Stimulated activated CD4-positive, alpha-beta T cell treated with anti-CD3 and anti-CD28 coated beads, Interleukin-15, amount 100 ng/mL, for 24 hours (primary cell): ENCODE measurements at regions not wholly inside any gene's neighbourhood (a gene's known extent, or its start where the extent isn't known, plus 50 kb on each side); places are given as distances from the start of the nearest gene placed in this dataset.
"Not testable (repeated sequence)": the region's sequence is repeated elsewhere in the genome, so short reads cannot be mapped to it uniquely, and the experiment has no call there.

Experiments used
- DNase-seq: peaks from one replicate; pipeline ENCODE4 v3.0.0-alpha.2; 2020

DNA sequence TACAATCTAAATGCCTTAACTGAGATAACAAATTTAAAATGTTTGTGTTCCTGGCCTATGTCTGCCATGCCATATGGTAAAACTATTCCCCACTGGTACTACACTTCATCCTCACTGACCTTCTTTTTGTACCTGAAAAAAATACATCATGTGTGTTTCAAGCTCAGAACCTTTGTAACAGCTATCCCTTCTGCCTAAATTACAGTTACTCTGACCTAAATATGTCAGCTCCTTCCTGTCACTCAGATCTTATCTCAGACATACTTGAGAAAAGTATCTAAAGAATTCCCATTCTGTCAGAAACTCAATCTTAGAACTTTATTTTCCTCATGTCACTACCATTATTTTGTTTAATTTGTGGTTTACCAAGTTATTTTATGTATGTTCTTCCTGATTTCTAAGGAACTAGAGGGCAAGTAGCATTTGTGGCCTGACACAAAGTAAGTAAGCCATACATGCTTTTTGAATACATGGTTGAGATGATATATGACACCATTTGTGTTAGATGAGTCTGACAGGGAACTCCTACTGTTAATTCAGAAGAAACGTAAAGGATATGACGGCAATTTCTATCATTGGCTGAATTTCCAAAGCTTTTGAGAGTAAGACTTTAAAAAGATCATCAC, 456.5 kb upstream of the NDST3 start:
- no peak for DNase-seq

DNA sequence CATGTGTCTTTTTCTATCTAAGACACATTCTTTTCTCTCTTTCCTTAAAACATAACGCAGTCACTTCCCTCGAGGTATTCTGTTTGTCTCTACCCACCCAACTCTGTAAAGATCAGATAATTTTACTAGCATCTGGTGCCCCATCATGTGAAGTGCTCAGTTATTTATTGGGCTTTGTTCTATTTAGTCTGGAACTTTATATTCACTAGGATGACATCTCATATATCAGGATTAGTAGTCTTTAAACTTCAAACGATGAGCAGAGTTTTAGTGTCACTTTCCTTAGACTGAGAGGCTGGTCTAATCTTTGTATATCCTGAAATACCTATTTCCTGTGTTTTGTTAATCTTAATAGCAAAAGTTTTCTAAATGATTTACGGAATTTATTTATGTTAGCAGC, 445.5 kb upstream of the NDST3 start:
- DNase-seq, result no peak

DNA sequence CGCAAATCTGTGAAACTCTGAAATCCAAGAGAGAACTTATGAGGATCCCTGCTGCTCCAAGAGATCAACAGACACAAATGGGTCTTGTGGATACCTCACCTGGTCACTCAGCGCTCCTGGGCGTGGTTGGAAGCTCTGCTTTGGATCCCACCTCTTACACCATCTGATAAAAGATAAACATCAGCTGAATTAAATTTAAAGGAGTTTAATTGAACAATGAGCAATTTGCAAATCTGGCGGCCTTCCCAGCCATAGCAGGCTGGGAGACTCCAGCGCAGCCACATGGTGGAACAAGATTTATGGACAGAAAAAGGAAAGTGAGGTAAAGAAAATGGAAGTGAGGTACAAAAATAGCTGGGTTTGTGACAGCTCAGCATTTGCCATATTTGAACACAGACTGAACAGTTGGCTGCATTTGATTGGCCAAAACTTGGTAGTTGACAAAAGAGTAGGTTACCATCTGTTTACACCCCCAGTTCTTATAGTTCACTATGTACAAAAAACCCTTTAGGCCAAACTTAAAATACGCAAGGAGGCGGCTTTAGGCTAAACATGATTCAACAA, 437.3 kb upstream of the NDST3 start:
- no peak for DNase-seq

DNA sequence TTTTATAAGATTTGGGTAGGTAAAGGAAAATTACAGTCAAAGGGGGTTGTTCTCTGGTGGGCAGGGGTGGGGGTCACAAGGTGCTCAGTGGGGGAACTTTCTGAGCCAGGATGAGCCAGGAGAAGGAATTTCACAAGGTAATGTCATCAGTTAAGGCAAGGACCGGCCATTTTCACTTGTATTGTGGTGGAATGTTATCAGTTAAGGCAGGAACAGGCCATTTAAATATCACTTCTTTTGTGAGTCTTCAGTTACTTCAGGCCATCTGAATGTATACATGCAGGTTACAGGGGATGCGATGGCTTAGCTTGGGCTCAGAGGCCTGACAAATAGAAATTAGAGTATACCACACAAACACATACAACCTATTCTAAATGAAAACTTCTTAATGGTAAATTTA, 434.9 kb upstream of the NDST3 start:
- DNase-seq, result not testable (repeated sequence)

DNA sequence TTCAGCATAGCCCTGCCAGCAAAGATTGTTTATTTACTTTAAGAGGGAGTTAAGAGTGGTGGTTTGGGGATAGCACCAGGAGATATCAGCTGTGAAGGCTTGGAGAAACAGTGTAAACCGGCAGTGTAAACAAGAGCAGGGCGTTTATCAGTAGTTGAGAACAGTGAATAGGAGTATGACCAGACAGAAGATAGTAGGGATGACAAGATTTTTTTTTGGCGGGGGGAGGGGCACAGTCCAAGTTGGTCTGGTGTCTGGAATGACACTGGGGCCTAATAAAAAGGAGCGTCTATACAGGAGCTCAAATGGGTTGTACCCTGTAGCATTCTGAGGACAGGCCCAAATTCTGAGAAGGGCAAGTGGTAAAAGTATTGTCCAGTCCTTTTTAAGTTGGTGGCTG, 433.4 kb upstream of the NDST3 start:
- DNase-seq, result not testable (repeated sequence)

DNA sequence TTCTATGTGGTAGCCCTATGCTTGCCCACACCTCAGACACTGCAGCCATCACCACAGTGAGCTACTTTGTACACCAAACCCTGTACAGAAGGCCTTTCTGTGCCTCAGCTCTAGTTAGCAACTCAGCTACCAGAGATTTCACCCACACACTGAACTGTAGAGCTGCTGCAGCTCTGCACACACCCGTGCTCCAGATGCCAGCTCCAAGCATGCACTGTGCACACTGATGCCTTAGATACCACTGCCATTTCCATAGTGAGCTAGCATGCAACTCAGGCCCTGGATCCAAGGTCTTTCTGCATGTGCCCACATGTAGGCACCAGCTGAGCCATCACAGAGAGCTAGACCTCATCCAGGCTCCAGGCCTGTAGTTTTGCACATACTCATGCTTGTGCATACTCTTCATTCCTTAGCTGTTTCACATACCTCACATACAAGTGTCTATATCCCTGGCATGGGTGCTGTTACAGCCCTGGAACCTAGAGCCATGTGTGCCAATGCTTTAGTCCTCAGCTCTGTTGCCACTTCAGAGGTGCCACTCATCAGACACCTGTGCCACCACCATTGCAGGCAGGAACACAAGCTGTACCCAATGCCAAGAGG, 423.5 kb upstream of the NDST3 start:
- no peak for DNase-seq

DNA sequence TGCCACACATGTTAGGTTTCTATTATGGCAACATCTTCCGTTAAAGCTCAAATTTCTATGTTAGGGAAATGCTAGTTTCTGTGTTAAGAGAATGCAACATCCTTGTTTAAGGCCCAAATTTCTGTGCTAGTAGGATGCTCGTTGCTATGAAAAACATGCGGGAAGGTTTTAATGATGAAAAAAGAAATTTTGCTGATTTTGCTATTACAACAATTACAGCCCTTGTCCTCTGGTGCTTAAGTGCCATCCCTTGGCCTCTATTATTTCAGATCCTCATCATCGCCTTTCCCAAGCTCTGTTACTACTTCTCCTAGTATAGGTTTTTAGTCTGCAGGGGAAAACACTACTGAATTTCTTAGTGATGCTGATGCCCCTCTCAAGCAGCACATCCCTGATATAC, 412.6 kb upstream of the NDST3 start:
- DNase-seq, result no peak

DNA sequence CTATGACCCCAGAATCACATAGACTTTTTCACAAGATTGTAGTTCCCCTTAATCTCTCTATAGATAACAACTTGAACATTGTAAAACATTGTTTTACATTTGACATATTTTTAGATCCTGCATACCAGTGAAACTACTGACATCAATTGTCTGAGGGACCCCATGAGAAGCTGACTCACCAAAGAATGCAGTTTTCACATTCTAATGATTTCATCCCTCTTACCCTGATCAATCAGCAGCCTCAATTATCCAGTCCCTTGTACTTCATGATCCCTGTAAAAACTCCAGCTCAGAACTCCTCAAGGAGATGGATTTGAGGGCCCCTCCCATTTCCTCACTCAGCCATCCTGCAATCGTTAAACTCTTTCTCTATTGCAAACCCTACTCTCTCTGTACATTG, 411.0 kb upstream of the NDST3 start:
- DNase-seq, result no peak

DNA sequence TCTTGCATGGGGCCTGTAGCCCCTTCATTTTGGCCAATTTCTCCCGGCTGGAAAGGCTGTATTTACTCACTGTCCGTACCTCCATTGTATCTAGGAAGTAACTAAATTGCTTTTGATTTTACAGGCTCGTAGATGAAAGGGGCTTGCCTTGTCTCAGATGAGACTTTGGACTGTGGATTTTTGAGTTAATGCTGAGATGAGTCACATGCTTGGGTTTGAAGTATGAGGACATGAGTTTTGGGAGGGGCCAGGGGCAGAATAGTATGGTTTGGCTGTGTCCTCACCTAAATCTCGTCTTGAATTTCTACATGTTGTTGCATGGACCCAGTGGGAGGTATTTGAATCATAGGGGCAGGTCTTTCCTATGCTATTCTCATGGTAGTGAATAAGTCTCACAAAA, 407.6 kb upstream of the NDST3 start:
- DNase-seq, result no peak

DNA sequence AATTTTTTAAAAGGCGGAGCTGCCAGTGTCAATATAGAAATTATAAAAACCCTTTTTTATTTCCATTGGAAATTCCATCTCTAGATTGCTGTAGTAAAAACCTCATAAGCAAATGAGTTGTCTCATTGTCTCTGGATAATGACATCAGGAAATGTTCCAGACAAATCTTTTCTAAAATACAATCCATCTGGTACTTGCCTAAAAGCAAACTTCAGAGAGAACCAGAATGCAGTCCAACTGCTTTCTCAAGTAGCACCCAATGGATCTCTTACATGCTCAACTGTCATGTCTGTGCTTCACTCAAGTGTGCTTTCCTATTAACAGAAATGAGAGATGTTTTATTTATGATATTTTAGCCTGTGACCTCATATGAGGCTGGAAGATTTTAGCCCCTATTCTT, 399.6 kb upstream of the NDST3 start:
- DNase-seq, result no peak

DNA sequence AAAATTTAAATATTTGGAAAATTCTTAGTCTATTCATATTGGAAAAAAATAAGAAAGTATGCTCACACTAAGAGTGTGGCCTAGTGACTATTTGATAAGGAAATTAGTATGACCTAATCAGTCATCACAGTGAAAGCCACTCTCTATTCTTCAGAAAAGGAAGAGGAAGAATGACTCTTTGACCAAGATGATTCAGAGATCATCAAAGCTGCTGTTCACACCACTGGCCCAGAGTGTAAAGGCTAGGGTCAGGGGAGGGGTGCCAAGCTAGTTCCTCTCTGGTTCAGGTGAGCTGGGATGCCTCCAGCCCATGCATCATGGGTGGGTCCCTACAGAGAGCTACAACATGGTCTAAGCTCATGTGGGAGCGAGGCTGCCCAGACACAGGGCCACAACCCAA, 396.9 kb upstream of the NDST3 start:
- DNase-seq, result no peak

DNA sequence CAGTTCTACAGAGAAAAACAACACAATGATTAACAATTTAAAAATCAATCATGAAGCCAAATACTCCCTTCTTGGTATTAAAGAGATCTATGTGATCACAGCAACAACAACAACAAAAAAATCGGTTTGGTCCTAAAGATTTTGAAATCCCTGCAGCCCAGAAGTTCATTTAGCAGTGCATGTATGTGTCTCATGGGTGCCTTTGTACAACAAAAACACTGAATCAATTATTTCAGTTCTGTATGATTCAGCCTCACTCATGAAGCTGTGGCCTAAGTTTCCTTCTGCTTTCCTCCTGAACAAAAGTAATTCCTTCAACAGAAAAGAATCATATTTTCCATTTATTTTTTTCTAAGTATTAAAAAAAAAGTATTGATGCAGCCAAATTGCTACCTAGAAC, 393.4 kb upstream of the NDST3 start:
- no peak for DNase-seq

DNA sequence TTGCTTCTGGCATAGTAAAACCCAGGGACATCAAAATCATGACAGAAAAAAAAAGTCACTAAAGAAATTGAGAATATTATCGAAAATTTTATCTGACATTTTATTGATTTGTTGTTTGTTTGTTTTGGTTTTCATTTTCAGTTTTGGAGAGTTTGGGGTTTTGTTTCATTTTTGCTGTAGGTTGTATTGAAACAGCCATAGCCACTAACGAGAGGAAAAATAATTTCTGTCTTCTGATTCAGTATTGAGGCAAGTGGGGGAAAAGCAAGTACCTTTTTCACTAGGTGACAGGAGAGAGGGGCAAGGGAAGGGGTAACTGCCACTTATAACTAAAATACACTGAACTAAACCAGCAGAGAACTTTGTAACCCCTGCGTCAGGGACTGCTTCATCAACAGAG, 392.8 kb upstream of the NDST3 start:
- DNase-seq, result no peak

DNA sequence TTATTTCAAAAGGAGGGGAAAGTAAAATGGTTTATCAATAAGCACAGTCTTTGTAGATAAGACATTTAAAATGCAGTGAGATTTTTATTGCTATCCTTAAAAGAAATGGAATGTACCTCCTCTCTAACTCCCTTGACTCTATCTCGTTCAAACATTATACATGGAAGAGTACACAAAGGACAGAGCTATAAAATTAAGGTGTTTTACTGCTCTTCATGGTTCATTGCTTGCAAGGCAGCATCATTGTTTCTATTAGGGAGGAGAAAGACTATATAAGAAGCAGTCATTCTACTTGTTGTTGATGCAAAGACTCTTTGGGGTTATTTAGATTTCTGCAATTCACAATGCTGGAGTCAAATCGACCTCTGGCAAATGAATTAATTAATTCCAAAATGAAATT, 380.2 kb upstream of the NDST3 start:
- no peak for DNase-seq

DNA sequence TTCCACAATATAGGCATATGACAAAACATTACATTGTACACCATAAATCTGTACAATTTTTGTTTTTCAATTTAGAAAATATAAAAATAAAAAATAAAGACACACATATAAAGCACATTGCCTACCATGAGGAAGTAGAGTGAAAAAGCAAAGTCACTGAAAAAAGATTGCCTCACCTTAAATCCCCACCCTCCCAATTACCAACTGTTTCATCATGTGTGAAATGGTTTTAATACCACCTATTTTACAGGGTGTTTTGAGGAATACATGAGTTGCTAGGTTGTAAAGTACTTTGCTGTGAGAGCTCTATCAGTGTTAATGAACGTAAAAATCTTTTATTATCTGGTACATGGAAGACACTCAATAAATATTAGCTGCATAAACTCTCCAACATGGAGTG, 373.6 kb upstream of the NDST3 start:
- no peak for DNase-seq

DNA sequence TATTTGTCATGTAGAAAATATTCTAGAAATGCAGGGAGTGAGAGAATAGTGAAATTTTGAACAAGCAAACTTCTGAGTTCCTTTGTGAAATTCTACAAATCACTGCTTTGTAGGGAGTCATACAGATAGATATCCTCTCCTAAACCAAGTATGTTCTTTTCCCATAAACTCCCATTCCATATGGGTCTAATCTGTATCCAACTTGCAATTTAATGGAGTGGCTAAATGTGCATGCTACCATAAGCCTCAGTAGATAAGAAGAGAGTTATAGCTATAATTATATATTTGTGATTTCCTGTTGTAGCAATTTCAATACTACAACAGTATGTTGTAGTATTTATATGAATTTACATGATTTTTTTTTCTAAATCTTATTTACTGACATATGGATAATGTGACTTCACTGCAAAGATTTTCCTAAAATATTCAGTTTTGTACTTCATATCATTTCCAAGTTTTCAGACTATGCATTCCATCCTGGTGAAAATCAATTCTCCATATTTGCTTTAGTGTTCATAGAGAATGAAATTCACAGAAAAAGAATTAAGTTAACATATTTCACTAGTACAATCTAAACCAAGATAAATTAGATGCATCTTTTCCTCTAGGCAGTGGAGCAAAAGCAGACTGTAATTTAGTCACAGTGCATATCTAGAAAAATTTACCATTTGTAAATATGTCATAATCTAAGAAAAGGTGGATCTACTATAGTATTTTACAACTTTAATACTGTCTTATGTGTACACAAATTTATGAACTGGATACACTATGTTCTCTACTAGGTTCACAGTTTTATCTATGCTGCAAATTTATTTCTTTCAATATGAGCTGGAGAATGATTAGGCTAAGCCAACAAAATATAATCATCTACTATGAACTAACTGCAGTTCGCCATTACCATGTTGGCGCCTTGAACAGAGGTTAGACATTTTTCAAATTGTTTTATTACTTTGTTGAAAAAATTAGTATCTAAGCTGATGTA, 372.9 kb upstream of the NDST3 start:
- DNase-seq, result no peak

DNA sequence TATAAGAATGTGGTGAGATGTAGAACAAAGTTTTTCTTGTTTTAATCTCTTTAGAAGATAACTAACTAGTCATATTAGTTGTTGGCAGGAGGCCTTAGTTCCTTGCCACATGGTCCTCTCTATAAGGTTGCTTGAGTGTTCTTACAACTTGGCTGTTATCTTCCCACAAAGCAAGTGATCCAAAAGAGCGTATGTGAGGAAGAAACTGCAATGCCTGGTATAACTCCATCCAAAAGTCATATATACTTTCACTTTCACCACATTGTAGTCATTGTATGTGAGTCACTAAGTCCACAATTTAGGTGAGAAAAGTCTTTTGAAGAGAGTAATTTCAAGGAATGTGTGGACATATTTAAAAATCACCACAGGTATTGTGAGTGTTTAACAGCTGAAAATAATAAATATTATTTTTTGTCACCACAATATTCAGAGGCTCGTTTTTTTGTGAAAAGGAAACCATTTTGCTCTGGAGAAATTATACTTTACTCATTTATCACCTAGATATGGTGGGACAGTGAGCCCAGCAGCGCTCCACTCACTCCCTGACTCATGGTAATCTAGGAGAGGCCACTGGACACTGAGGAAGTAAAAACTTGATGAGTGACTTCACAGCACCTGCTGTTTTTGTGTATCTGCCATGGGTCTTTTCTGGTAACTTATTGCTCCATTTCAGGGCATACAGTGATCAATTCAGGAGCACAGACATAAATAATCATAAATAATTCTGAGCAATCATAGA, 369.4 kb upstream of the NDST3 start:
- no peak for DNase-seq

DNA sequence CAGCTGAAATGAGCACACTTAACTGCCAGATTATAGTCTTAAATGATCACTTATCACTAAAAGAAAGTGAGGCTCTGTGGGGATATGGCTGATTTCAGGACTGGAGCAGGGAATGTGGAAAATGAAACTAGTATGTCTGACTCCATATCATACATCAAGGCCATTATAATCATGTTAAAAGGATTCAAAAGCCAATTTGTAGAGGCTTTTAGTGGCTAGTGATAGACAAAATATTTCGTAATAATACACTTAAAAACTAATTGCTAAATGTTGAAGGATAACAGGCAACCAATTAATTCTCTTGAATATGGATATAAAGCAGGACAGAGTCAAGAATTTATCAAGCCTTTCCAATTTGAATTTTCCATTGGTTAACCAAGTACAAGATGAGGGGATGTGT, 358.1 kb upstream of the NDST3 start:
- no peak for DNase-seq

DNA sequence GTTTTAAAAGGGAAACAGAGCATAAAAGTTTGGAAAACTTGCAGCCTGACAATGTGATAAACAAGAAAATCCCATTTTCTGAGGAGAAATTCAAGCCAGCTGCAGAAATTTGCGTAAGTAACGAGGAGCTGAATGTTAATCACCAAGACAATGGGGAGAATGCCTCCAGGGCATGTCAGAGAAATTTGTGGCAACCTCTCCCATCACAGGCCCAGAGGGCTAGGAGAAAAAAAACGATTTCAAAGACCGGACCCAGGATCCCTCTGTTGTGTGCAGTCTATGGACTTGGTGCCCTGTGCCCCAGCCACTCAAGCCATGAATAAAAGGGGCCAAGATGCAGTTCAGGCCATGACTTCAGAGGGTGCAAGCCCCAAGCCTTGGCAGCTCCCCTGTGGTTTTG, 355.4 kb upstream of the NDST3 start:
- no peak for DNase-seq

DNA sequence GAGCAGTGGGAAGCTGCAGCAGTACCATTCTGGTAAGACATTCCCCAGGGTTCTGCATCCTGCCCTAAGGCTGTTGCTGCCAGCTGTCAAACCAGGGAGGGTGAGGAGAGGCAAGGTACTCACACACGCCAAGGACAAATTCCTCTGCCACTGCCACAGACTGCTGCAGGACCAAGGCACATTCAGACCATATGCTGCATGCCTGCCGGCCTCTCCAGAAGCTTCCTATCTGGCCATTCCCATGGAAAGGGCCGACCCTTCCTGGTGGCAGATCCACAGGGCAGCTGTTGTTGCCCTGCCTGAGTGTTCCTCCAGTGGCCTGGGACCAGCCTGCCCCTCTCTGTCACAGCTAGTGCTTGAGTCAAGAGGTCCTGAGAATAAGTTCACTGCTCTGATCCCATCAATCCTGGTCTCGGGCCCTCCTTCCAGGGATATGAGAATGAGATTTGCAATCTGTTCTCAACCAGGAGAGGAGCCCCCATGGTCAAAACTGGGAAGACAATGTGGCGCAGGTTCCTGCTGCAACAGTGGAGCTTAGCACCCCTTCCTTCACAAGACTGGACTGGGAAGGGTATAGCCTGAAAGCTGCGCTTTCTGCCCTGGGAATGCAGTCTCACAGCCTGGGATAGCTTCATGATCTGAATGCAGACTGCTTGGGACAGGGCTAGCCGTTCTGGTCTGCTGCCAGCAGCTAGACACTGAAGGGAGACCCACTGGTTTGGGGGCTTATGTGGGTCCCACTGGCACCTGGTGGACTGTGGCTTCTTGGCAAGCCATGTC, 342.5 kb upstream of the NDST3 start:
- DNase-seq, result no peak

DNA sequence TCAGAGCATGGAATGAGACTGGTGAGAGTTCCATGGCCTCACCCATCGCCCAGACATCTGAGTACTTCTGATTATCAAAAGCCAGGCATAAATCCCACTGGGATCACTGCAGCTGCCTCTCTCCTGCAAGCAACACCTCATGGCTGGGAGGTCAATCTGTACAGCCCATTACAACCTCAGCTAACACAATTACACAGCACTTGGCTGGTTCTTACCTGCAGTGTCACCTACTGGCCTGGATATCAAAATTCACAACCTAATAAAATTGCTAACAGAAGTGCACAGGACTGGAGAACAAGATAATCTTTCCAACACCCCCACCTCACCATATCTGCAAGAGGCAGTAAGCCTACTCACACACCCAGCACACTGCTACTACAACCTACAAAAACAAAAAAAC, 341.7 kb upstream of the NDST3 start:
- no peak for DNase-seq

DNA sequence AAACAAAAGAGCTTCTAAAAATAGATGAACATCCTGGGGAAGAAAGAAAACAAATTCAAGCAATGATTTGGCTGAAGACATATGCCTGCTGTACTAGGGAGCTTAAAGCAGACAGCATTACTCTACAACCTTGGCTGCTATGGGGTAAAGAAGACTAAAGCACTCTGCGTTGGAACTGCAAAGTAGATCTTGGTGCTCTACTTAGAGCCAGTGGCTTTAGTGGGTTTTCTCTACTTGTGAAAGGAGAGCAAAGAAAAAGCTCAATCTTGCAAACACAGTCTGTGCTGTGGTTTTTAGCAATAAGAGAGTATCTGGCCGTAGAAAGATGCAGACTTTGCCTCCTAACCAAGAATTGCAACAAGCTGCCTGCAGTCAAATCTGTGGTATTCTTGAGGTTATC, 334.7 kb upstream of the NDST3 start:
- no peak for DNase-seq
